Activated T-cell treated with anti-CD3 and anti-CD28 coated beads, Interleukin-2, amount 50 U/mL, for 72 hours (primary cell): ENCODE measurements at regions not wholly inside any gene's neighbourhood (a gene's known extent, or its start where the extent isn't known, plus 50 kb on each side); places are given as distances from the start of the nearest gene placed in this dataset.
"Not testable (repeated sequence)": the region's sequence is repeated elsewhere in the genome, so short reads cannot be mapped to it uniquely, and the experiment has no call there.

Source experiments
- ATAC-seq, 2 donors: fragments of 150-1000 bp; cut with Tn5 transposase; replicated peaks in 1 of 2; 2 replicates each; pipeline ENCODE4 v1.10.0; 2021; ENCODE audit warnings: moderate library complexity in 2 of 2, mild to moderate bottlenecking in 1 of 2
- DNase-seq, 2 donors: peaks; one replicate each; pipeline ENCODE4 v3.0.0; 2021 to 2022; ENCODE audit warnings: mixed read lengths in 1 of 2
- H3K27ac Mint-ChIP-seq: one replicate; pipeline ENCODE4 v1.8.0; 2022; ENCODE audit warnings: mild to moderate bottlenecking, moderate library complexity, mixed read lengths
- H3K27me3 Mint-ChIP-seq: one replicate; pipeline ENCODE4 v1.8.0; 2022; ENCODE audit warnings: low read depth, mixed read lengths
- H3K36me3 Mint-ChIP-seq, 2 donors: one replicate each; pipeline ENCODE4 v1.8.0; 2022; ENCODE audit warnings: mixed read lengths in 2 of 2, mild to moderate bottlenecking in 1 of 2; ENCODE audit not compliant: insufficient read depth in 2 of 2
- H3K4me1 Mint-ChIP-seq: one replicate; pipeline ENCODE4 v1.8.0; 2022; ENCODE audit warnings: low read depth, mixed read lengths
- H3K4me3 Mint-ChIP-seq, 2 donors: one replicate each; pipeline ENCODE4 v1.8.0; 2022; ENCODE audit warnings: mild to moderate bottlenecking in 2 of 2, mixed read lengths in 2 of 2, moderate library complexity in 2 of 2
- H3K9me3 Mint-ChIP-seq, 2 donors: one replicate each; pipeline ENCODE4 v1.8.0; 2022; ENCODE audit warnings: mixed read lengths in 2 of 2

- peaks cover 17% of the 10 kb centered on the region for H3K27me3 Mint-ChIP-seq
- DNase-seq, H3K4me1 Mint-ChIP-seq, H3K9me3 Mint-ChIP-seq, H3K27ac Mint-ChIP-seq, H3K4me3 Mint-ChIP-seq, ATAC-seq, H3K36me3 Mint-ChIP-seq: not testable (repeated sequence)
Observed at GRCh38 chr10:6984016-6984415, 403.9 kb upstream of the PRKCQ start.

GRCh38 chr10:6980353-6980752, 400.3 kb upstream of the PRKCQ start:
- Mint-ChIP-seq H3K27me3 (peaks cover 31% of the 10 kb centered on the region), H3K9me3 (no peaks in the 10 kb centered on the region), H3K27ac (no peak overlapping the region), H3K36me3 (no peaks in the 10 kb centered on the region), H3K4me1 (no peaks in the 10 kb centered on the region), H3K4me3 (no peak overlapping the region)
- DNase-seq, result no peak
- ATAC-seq, result no peak

- peaks cover under 1% of the 10 kb centered on the region for H3K4me1 Mint-ChIP-seq
- no peak overlapping the region for H3K4me3 Mint-ChIP-seq
- no peaks in the 10 kb centered on the region for H3K9me3 Mint-ChIP-seq
- H3K27me3 Mint-ChIP-seq, result peaks cover 31% of the 10 kb centered on the region
- no peak overlapping the region for H3K27ac Mint-ChIP-seq
- no peaks in the 10 kb centered on the region for H3K36me3 Mint-ChIP-seq
- DNase-seq (no peak), ATAC-seq (no peak)
Observed at GRCh38 chr10:6979371-6979770, 399.3 kb upstream of the PRKCQ start.

GRCh38 chr10:6978187-6978627, 398.1 kb upstream of the PRKCQ start:
- H3K9me3 Mint-ChIP-seq, result no peaks in the 10 kb centered on the region
- H3K36me3 Mint-ChIP-seq, result no peaks in the 10 kb centered on the region
- DNase-seq (no peak), ATAC-seq (no peak)
- H3K4me1 Mint-ChIP-seq, result peaks cover 8% of the 10 kb centered on the region
- H3K27me3 Mint-ChIP-seq, result peaks cover 31% of the 10 kb centered on the region
- H3K4me3 Mint-ChIP-seq, result no peak overlapping the region
- no peak overlapping the region for H3K27ac Mint-ChIP-seq

- no peak for ATAC-seq
- H3K27me3 Mint-ChIP-seq, result peaks cover 31% of the 10 kb centered on the region
- no peak for DNase-seq
- no peaks in the 10 kb centered on the region for H3K36me3 Mint-ChIP-seq
- no peak overlapping the region for H3K4me3 Mint-ChIP-seq
- peaks cover 8% of the 10 kb centered on the region for H3K4me1 Mint-ChIP-seq
- no peak overlapping the region for H3K27ac Mint-ChIP-seq
- no peaks in the 10 kb centered on the region for H3K9me3 Mint-ChIP-seq
Observed at GRCh38 chr10:6977398-6978186, 397.5 kb upstream of the PRKCQ start.

- H3K27ac Mint-ChIP-seq, result no peak overlapping the region
- H3K4me1 Mint-ChIP-seq, result peaks cover 8% of the 10 kb centered on the region
- H3K4me3 Mint-ChIP-seq, result peak overlapping the region in 1 of 2 donors; percentile 23
- H3K27me3 Mint-ChIP-seq, result peaks cover 12% of the 10 kb centered on the region
- ATAC-seq (peak in 1 of 2 donors; percentile 58), DNase-seq (peak in 1 of 2 donors; percentile 12)
- no peaks in the 10 kb centered on the region for H3K36me3 Mint-ChIP-seq
- H3K9me3 Mint-ChIP-seq, result no peaks in the 10 kb centered on the region
Observed at GRCh38 chr10:6973899-6974298, 393.8 kb upstream of the PRKCQ start.

GRCh38 chr10:6972226-6972625, 392.1 kb upstream of the PRKCQ start:
- ATAC-seq, result no peak
- Mint-ChIP-seq H3K4me3 (no peak overlapping the region), H3K27ac (no peak overlapping the region), H3K27me3 (no peaks in the 10 kb centered on the region), H3K9me3 (no peaks in the 10 kb centered on the region), H3K4me1 (peaks cover 8% of the 10 kb centered on the region), H3K36me3 (no peaks in the 10 kb centered on the region)
- DNase-seq, result no peak

- ATAC-seq (no peak), DNase-seq (no peak)
- no peaks in the 10 kb centered on the region for H3K9me3 Mint-ChIP-seq
- no peak overlapping the region for H3K4me3 Mint-ChIP-seq
- H3K4me1 Mint-ChIP-seq, result peaks cover 8% of the 10 kb centered on the region
- no peaks in the 10 kb centered on the region for H3K27me3 Mint-ChIP-seq
- no peak overlapping the region for H3K27ac Mint-ChIP-seq
- H3K36me3 Mint-ChIP-seq, result no peaks in the 10 kb centered on the region
Observed at GRCh38 chr10:6969659-6970058, 389.6 kb upstream of the PRKCQ start.

GRCh38 chr10:6964543-6964942, 384.5 kb upstream of the PRKCQ start:
- H3K27ac Mint-ChIP-seq, result no peak overlapping the region
- DNase-seq (no peak), ATAC-seq (no peak)
- H3K36me3 Mint-ChIP-seq, result no peaks in the 10 kb centered on the region
- no peaks in the 10 kb centered on the region for H3K9me3 Mint-ChIP-seq
- no peaks in the 10 kb centered on the region for H3K27me3 Mint-ChIP-seq
- H3K4me1 Mint-ChIP-seq, result no peaks in the 10 kb centered on the region
- no peak overlapping the region for H3K4me3 Mint-ChIP-seq

- no peaks in the 10 kb centered on the region for H3K27me3 Mint-ChIP-seq
Observed at GRCh38 chr10:6962576-6962975, 382.5 kb upstream of the PRKCQ start.

GRCh38 chr10:6958711-6959110, 378.6 kb upstream of the PRKCQ start:
- no peaks in the 10 kb centered on the region for H3K27me3 Mint-ChIP-seq
- no peaks in the 10 kb centered on the region for H3K36me3 Mint-ChIP-seq
- ATAC-seq (no peak), DNase-seq (no peak)
- H3K4me3 Mint-ChIP-seq, result no peak overlapping the region
- peak overlapping the region; percentile 2 for H3K27ac Mint-ChIP-seq
- no peaks in the 10 kb centered on the region for H3K9me3 Mint-ChIP-seq
- peaks cover 4% of the 10 kb centered on the region for H3K4me1 Mint-ChIP-seq

More at GRCh38 chr10:6962576-6962975, 382.5 kb upstream of the PRKCQ start:
- DNase-seq, result no peak
- H3K9me3 Mint-ChIP-seq, result no peaks in the 10 kb centered on the region
- H3K36me3 Mint-ChIP-seq, result no peaks in the 10 kb centered on the region
- ATAC-seq, result no peak
- H3K4me3 Mint-ChIP-seq, result no peak overlapping the region
- H3K27ac Mint-ChIP-seq, result no peak overlapping the region
- peaks cover 4% of the 10 kb centered on the region for H3K4me1 Mint-ChIP-seq

GRCh38 chr10:6958254-6958653, 378.2 kb upstream of the PRKCQ start:
- DNase-seq (no peak), ATAC-seq (no peak)
- H3K9me3 Mint-ChIP-seq, result no peaks in the 10 kb centered on the region
- H3K4me3 Mint-ChIP-seq, result no peak overlapping the region
- no peaks in the 10 kb centered on the region for H3K36me3 Mint-ChIP-seq
- H3K27me3 Mint-ChIP-seq, result no peaks in the 10 kb centered on the region
- H3K4me1 Mint-ChIP-seq, result peaks cover 4% of the 10 kb centered on the region
- no peak overlapping the region for H3K27ac Mint-ChIP-seq

GRCh38 chr10:6957851-6958250, 377.8 kb upstream of the PRKCQ start:
- no peak for DNase-seq
- Mint-ChIP-seq H3K36me3 (no peaks in the 10 kb centered on the region), H3K27me3 (no peaks in the 10 kb centered on the region), H3K9me3 (no peaks in the 10 kb centered on the region), H3K4me3 (no peak overlapping the region), H3K27ac (no peak overlapping the region), H3K4me1 (peaks cover 4% of the 10 kb centered on the region)
- no peak for ATAC-seq

- no peaks in the 10 kb centered on the region for H3K9me3 Mint-ChIP-seq
- no peaks in the 10 kb centered on the region for H3K36me3 Mint-ChIP-seq
- DNase-seq, result no peak
- H3K27me3 Mint-ChIP-seq, result no peaks in the 10 kb centered on the region
- peaks cover 4% of the 10 kb centered on the region for H3K4me1 Mint-ChIP-seq
- no peak overlapping the region for H3K4me3 Mint-ChIP-seq
- no peak overlapping the region for H3K27ac Mint-ChIP-seq
- no peak for ATAC-seq
Observed at GRCh38 chr10:6956562-6956961, 376.5 kb upstream of the PRKCQ start.
